PFSK-1 (cell line): ENCODE measurements at regions not wholly inside any gene's neighbourhood (a gene's known extent, or its start where the extent isn't known, plus 50 kb on each side); places are given as distances from the start of the nearest gene placed in this dataset.

Experiments used
- FOXP2 ChIP-seq: optimal IDR thresholded peaks from 2 replicates; pipeline ENCODE3; 2011; ENCODE audit warnings: borderline replicate concordance, control low read depth, inconsistent platforms; ENCODE audit not compliant: insufficient read depth; ENCODE audit errors: extremely low read length, extremely low read depth
- POLR2AphosphoS5 ChIP-seq: IDR thresholded peaks from 2 replicates; pipeline ENCODE4 v1.6.1; 2012; ENCODE audit warnings: low read depth, mild to moderate bottlenecking, control low read depth, low read length, moderate library complexity
- REST ChIP-seq, 2 experiments: IDR thresholded peaks; 2 replicates each; pipeline versions ENCODE4 v1.6.1 to v1.8.0; 2011 to 2012; ENCODE audit warnings: low read depth in 2 of 2, low read length in 2 of 2, control low read depth in 1 of 2, inconsistent platforms in 1 of 2, mild to moderate bottlenecking in 1 of 2, moderate library complexity in 1 of 2; ENCODE audit not compliant: insufficient read depth in 1 of 2
- SIN3A ChIP-seq: IDR thresholded peaks from 2 replicates; pipeline ENCODE4 v1.6.1; 2012; ENCODE audit warnings: mild to moderate bottlenecking, low read length, moderate library complexity, borderline replicate concordance; ENCODE audit not compliant: insufficient read depth
- TAF1 ChIP-seq: IDR thresholded peaks from 2 replicates; pipeline ENCODE4 v1.6.1; 2012; ENCODE audit warnings: low read length, control low read depth, borderline replicate concordance; ENCODE audit not compliant: insufficient read depth

- no peak for TF ChIP-seq SIN3A
- no peak for TF ChIP-seq POLR2AphosphoS5
- TF ChIP-seq FOXP2: no peak
- no peak for TF ChIP-seq TAF1
- TF ChIP-seq REST (IDR thresholded peaks at IDR 0.05; ENCODE audit: insufficient read depth in 1 of 2, low read depth in 2 of 2, low read length in 2 of 2): no peak
Observed at GRCh38 chr4:169922632-169923276, 103.4 kb downstream of the MFAP3L start.

- TF ChIP-seq REST (IDR thresholded peaks at IDR 0.05; ENCODE audit: insufficient read depth in 1 of 2, low read depth in 2 of 2, low read length in 2 of 2) (no peak), FOXP2 (no peak), TAF1 (no peak), POLR2AphosphoS5 (no peak), SIN3A (no peak)
Observed at GRCh38 chr4:169921732-169922131, 104.5 kb downstream of the MFAP3L start.

GRCh38 chr4:169921237-169921636, 105.0 kb downstream of the MFAP3L start:
- TF ChIP-seq REST (IDR thresholded peaks at IDR 0.05; ENCODE audit: insufficient read depth in 1 of 2, low read depth in 2 of 2, low read length in 2 of 2) (no peak), TAF1 (no peak), FOXP2 (no peak), POLR2AphosphoS5 (no peak), SIN3A (no peak)

- TF ChIP-seq POLR2AphosphoS5: no peak
- TF ChIP-seq FOXP2: no peak
- no peak for TF ChIP-seq TAF1
- TF ChIP-seq SIN3A: no peak
- no peak for TF ChIP-seq REST (IDR thresholded peaks at IDR 0.05; ENCODE audit: insufficient read depth in 1 of 2, low read depth in 2 of 2, low read length in 2 of 2)
Observed at GRCh38 chr4:169915545-169915944, 110.7 kb downstream of the MFAP3L start.
